Upper lobe of right lung (tissue), 1 donor: ENCODE measurements at regions not wholly inside any gene's neighbourhood (a gene's known extent, or its start where the extent isn't known, plus 50 kb on each side); places are given as distances from the start of the nearest gene placed in this dataset.

ENCODE experiments used
- ATAC-seq: fragments of 200-7000 bp; cut with Tn5 transposase; one replicate; pipeline ENCODE4 v1.9.1; 2020; ENCODE audit warnings: mild to moderate bottlenecking, moderate library complexity
- DNase-seq: peaks from one replicate; pipeline ENCODE4 v3.0.0-alpha.2; 2020
- H3K27ac ChIP-seq: fragments of 200-600 bp; one replicate; pipeline ENCODE4 v1.8.0; 2022
- H3K27me3 ChIP-seq: fragments of 200-600 bp; one replicate; pipeline ENCODE4 v1.8.0; 2022; ENCODE audit warnings: mild to moderate bottlenecking
- H3K36me3 ChIP-seq: fragments of 200-600 bp; one replicate; pipeline ENCODE4 v1.8.0; 2022
- H3K4me1 ChIP-seq: fragments of 200-600 bp; one replicate; pipeline ENCODE4 v1.8.0; 2022
- H3K4me3 ChIP-seq: fragments of 200-600 bp; one replicate; pipeline ENCODE4 v1.8.0; 2022; ENCODE audit warnings: mild to moderate bottlenecking
- H3K9me3 ChIP-seq: fragments of 200-600 bp; one replicate; pipeline ENCODE4 v1.8.0; 2022
- intact Hi-C: fragments of 100-400 bp; cut with DNase I; formaldehyde crosslinking; loops from one replicate; pipeline ENCODE4 v1.11.0; 2022
- TF ChIP-seq, protein P1 (sequence below): fragments of 200-600 bp; IDR thresholded peaks from one replicate; pipeline ENCODE4 v1.8.0; 2022; ENCODE audit warnings: antibody characterized with exemption
- donor health status: DM: no; HTN: yes; CAD: no; lungs with severe emphysema.

DNA sequence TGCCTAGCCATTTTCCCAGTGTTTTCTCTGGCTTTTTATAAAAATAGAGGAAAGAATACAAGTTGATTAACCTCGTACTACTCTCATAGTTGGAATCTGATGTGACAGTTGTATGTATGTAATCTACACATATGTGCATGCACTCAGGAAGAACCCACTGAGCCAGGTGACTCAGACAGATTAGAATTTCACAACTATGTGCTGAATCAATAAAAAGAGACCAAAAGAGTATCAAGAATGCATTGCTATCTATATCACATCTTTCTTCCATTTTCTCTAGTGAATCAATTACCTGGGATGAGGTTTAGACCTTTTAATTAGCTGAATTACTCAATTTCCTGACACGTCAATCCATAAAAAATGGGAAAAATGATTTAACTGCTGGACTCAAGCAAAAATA is 319.3 kb upstream of the ATP10A start:
- no peaks in the 10 kb centered on the region for H3K9me3 ChIP-seq
- H3K27ac ChIP-seq: no peak overlapping the region
- H3K27me3 ChIP-seq: no peaks in the 10 kb centered on the region
- no peak overlapping the region for H3K4me3 ChIP-seq
- no peaks in the 10 kb centered on the region for H3K4me1 ChIP-seq
- intact Hi-C loops: no loop called here
- ATAC-seq: no peak
- TF ChIP-seq, protein P1, sequence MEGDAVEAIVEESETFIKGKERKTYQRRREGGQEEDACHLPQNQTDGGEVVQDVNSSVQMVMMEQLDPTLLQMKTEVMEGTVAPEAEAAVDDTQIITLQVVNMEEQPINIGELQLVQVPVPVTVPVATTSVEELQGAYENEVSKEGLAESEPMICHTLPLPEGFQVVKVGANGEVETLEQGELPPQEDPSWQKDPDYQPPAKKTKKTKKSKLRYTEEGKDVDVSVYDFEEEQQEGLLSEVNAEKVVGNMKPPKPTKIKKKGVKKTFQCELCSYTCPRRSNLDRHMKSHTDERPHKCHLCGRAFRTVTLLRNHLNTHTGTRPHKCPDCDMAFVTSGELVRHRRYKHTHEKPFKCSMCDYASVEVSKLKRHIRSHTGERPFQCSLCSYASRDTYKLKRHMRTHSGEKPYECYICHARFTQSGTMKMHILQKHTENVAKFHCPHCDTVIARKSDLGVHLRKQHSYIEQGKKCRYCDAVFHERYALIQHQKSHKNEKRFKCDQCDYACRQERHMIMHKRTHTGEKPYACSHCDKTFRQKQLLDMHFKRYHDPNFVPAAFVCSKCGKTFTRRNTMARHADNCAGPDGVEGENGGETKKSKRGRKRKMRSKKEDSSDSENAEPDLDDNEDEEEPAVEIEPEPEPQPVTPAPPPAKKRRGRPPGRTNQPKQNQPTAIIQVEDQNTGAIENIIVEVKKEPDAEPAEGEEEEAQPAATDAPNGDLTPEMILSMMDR: no peak
- H3K36me3 ChIP-seq: no peaks in the 10 kb centered on the region
- DNase-seq: no peak

DNA sequence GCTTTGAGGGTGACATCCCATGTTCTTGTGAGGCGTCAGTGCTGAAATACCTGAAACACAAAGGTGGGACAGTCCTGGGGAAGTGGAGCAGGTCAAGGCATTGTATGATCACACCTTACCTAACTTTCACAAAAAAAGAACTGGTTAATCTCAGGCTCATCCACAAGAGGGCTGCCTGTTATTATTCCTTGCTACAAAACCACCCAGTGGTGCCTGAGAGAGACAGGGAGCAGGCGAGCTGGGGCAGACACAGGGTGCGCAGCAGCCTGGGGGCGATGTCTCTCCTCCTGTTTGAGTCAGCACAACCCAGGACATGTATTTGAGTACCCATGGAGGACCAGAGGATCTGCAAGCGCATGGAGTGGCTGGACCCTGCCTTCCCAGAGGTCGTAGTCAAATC is 316.8 kb upstream of the ATP10A start:
- TF ChIP-seq, protein P1: no peak
- no peaks in the 10 kb centered on the region for H3K9me3 ChIP-seq
- ATAC-seq (no peak), DNase-seq (no peak)
- no peak overlapping the region for H3K4me3 ChIP-seq
- H3K4me1 ChIP-seq: no peaks in the 10 kb centered on the region
- intact Hi-C loops: no loop called here
- H3K27ac ChIP-seq: no peak overlapping the region
- no peaks in the 10 kb centered on the region for H3K27me3 ChIP-seq
- no peaks in the 10 kb centered on the region for H3K36me3 ChIP-seq

DNA sequence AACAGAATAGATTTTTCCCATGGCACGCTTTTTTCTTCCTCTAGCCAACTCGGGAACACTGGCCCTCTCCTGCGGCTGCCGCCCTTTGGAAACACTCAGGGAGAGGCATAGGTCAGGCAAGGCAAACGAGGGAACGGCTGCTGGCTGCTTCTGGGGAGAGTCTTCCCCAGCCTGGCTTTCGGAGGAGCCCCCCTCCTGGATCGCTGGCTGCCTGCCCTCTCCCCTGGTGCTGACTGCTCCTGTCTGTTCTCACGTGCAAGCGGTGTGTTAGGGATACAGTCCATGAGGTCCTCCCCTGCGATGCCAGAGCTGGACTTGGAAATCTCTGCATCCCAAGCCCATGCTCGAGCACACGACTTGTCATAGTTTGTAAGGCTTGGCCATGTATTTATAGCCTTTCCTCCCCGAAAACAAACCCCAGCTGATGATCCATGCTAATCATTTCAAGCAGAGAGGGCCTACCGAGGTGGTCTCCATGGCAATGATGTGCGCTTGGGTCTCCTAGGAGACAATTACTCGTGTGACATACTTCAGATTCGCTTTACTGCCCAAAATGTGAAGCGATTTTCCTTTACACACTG is 315.6 kb upstream of the ATP10A start:
- H3K4me3 ChIP-seq: no peak overlapping the region
- TF ChIP-seq, protein P1: no peak
- no peaks in the 10 kb centered on the region for H3K9me3 ChIP-seq
- no peaks in the 10 kb centered on the region for H3K4me1 ChIP-seq
- intact Hi-C loops: no loop called here
- H3K27me3 ChIP-seq: no peaks in the 10 kb centered on the region
- no peaks in the 10 kb centered on the region for H3K36me3 ChIP-seq
- ATAC-seq (peak; percentile 14), DNase-seq (no peak)
- no peak overlapping the region for H3K27ac ChIP-seq

DNA sequence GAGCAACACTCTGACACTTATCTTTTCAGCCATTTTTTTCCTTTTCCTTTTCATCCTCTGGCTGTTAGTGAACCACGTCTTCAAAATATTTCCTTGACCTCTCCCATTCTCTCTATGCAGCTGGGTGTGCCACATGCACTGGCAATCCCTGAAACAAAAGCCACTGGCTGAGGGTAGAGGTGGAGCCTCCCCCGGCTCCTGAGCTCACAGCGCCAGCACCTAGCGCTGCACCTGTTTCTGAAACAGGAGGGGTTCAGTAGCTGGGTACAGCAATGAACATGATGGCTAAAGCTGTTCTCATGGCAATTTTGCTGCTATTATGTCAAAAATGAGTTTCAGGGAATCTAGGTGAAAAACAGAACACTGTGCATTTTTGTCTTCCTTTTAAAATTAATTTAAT is 314.7 kb upstream of the ATP10A start:
- Histone ChIP-seq H3K4me1 (no peaks in the 10 kb centered on the region), H3K27ac (no peak overlapping the region), H3K4me3 (no peak overlapping the region), H3K27me3 (no peaks in the 10 kb centered on the region), H3K36me3 (no peaks in the 10 kb centered on the region), H3K9me3 (no peaks in the 10 kb centered on the region)
- DNase-seq (no peak), ATAC-seq (no peak)
- TF ChIP-seq, protein P1: no peak
- intact Hi-C loops: no loop called here

DNA sequence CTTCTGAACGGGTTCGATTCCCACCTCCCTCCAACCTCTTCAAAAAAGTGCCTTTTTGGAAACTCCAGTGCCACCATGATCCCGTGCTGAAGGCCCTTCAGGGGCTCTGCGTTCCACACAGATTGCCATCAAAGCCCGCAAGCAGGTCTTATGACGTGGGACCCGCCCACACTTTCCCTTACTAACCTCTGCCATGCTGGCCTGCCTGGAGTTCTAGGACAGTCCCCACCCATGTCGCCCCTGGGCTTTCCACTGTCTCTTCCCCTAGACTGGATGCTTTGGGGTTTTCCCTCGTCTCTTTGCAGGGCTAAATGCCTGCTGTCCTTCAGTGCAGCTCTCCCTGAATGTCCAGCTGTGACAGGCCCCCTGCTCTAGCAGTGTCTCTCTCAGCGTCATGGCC is 313.7 kb upstream of the ATP10A start:
- H3K27me3 ChIP-seq: no peaks in the 10 kb centered on the region
- no peak for DNase-seq
- no peaks in the 10 kb centered on the region for H3K36me3 ChIP-seq
- H3K4me3 ChIP-seq: no peak overlapping the region
- H3K27ac ChIP-seq: no peak overlapping the region
- no peaks in the 10 kb centered on the region for H3K4me1 ChIP-seq
- intact Hi-C loops: no loop called here
- TF ChIP-seq, protein P1: no peak
- ATAC-seq: no peak
- no peaks in the 10 kb centered on the region for H3K9me3 ChIP-seq

DNA sequence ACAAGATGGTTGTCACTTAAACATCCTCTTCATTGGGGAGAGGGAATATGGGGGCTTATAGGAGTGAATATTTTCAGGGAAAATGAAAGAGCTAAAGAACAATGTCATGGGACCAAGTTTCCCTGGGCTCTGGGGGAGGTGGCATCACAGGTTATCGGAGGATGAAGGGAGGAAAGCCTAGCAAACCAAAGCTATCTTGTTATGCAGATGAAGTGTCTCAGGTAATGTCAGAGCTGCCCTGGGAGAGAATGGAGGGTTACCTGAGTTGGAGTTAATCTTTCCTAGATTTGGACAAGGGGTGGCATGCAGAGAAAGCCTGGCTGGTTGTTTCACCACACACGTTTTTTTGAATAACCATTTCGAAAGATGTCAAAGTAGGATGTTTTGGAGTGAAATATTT is 308.1 kb upstream of the ATP10A start:
- no peak for DNase-seq
- Histone ChIP-seq H3K36me3 (no peaks in the 10 kb centered on the region), H3K4me3 (no peak overlapping the region), H3K27ac (no peak overlapping the region), H3K4me1 (no peaks in the 10 kb centered on the region), H3K27me3 (no peaks in the 10 kb centered on the region), H3K9me3 (no peaks in the 10 kb centered on the region)
- no peak for ATAC-seq
- intact Hi-C loops: no loop called here
- TF ChIP-seq, protein P1: no peak
